Suprapubic skin (tissue), 4 donors: ENCODE measurements at regions not wholly inside any gene's neighbourhood (a gene's known extent, or its start where the extent isn't known, plus 50 kb on each side); places are given as distances from the start of the nearest gene placed in this dataset.
"Not testable (repeated sequence)": the region's sequence is repeated elsewhere in the genome, so short reads cannot be mapped to it uniquely, and the experiment has no call there.

Experiments used
- CTCF ChIP-seq, 2 donors: fragments of 200-600 bp in 1 of 2; fragments of 450-650 bp in 1 of 2; sonication (generic) in 1 of 2; IDR thresholded peaks; one replicate each; pipeline ENCODE4 v1.5.1; 2016 to 2019; ENCODE audit warnings: antibody characterized with exemption in 2 of 2, mild to moderate bottlenecking in 1 of 2, moderate library complexity in 1 of 2
- EP300 ChIP-seq: sonication (generic); formaldehyde crosslinking; IDR thresholded peaks from one replicate; pipeline ENCODE4 v1.6.1; 2017; ENCODE audit warnings: antibody characterized with exemption
- POLR2A ChIP-seq, 2 donors: fragments of 450-650 bp; IDR thresholded peaks; one replicate each; pipeline ENCODE4 v1.6.1; 2017; ENCODE audit warnings: antibody characterized with exemption in 2 of 2, mild to moderate bottlenecking in 2 of 2, moderate library complexity in 2 of 2
- POLR2AphosphoS5 ChIP-seq, 3 donors: sonication (generic); formaldehyde crosslinking; IDR thresholded peaks; one replicate each; pipeline ENCODE4 v1.6.1; 2017; ENCODE audit warnings: antibody characterized with exemption in 3 of 3

- TF ChIP-seq CTCF (IDR thresholded peaks at IDR 0.05); POLR2A (IDR thresholded peaks at IDR 0.05); EP300; POLR2AphosphoS5 (IDR thresholded peaks at IDR 0.05): not testable (repeated sequence)
These were observed 576.1 kb upstream of the FBXO33 start for GRCh38 chr14:40008345-40008744.
